ENCODE measurements at regions not wholly inside any gene's neighbourhood (a gene's known extent, or its start where the extent isn't known, plus 50 kb on each side); places are given as distances from the start of the nearest gene placed in this dataset.

DNA sequence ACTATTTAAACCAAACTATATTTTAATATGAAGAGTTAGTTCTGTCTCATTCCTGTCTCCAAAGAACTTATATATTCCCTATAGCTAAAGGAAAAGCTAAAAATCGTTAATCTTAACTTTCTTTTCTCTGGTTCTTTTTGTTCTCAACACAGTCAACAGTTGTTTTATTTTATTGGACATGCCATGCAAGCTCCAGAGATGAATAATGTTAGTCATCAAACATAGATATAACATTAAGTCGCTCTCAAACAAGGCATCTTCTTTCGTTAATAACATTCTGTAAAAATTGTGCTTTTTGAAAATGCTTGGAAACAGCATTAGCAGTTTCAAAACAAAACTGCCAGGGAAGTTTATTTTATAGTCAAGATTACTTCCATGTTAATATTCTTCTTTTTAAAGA, 117.9 kb upstream of the GPM6A start:
- DNase-seq (no peak), ATAC-seq (replicated peaks) (no peak)
- H3K4me1 Mint-ChIP-seq (ENCODE audit: low read depth in 2 of 2): no peaks in the 10 kb centered on the region
- no peaks in the 10 kb centered on the region for H3K9me3 Mint-ChIP-seq
- H3K27ac Mint-ChIP-seq: no peak overlapping the region
- H3K4me3 Mint-ChIP-seq: no peak overlapping the region
- H3K36me3 Mint-ChIP-seq (ENCODE audit: insufficient read depth): no peaks in the 10 kb centered on the region
- H3K27me3 Mint-ChIP-seq: no peaks in the 10 kb centered on the region

DNA sequence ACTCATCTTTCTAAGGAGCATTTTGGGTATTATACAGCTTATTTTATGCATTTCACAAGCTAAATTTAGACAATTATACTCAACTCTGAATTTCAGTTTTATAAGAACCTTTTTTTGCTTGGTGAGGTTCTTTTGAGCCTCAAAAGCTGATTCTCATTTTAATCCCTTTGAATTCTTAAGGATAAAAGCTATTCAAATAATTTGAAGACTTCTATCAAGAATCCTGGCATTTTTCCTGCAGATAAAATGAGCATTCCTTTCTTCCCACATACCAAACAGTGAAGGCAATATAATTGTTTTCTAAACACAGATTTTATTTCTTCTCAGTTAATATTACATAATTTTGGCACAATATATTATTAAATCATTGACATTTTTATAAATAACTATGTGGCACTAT, 118.4 kb upstream of the GPM6A start:
- Mint-ChIP-seq H3K27ac (no peak overlapping the region), H3K4me3 (no peak overlapping the region), H3K4me1 (ENCODE audit: low read depth in 2 of 2) (no peaks in the 10 kb centered on the region), H3K36me3 (ENCODE audit: insufficient read depth) (no peaks in the 10 kb centered on the region), H3K27me3 (no peaks in the 10 kb centered on the region), H3K9me3 (no peaks in the 10 kb centered on the region)
- DNase-seq: no peak
- ATAC-seq (replicated peaks): no peak

DNA sequence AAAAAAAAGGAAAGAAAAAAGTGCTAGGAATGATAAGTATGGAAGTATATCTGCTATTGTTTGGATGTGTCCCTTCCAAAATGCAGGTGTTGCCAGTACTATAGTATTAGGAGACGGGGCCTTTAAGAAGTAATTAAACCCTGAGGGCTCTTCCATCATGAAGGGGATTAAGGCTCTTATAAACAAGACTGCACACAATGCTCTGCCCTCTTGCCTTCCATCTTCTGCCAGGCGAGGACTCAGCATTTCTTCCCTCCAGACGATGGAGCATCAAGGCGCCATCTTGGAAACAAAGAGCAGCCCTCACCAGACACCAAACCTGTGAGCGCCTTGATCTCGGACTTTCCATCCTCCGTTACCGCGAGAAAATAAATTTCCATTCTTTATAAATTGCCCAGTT, 120.1 kb upstream of the GPM6A start:
- Mint-ChIP-seq H3K4me3 (no peak overlapping the region), H3K27me3 (no peaks in the 10 kb centered on the region), H3K27ac (no peak overlapping the region), H3K4me1 (ENCODE audit: low read depth in 2 of 2) (no peaks in the 10 kb centered on the region), H3K36me3 (ENCODE audit: insufficient read depth) (no peaks in the 10 kb centered on the region), H3K9me3 (no peaks in the 10 kb centered on the region)
- no peak for DNase-seq
- no peak for ATAC-seq (replicated peaks)

DNA sequence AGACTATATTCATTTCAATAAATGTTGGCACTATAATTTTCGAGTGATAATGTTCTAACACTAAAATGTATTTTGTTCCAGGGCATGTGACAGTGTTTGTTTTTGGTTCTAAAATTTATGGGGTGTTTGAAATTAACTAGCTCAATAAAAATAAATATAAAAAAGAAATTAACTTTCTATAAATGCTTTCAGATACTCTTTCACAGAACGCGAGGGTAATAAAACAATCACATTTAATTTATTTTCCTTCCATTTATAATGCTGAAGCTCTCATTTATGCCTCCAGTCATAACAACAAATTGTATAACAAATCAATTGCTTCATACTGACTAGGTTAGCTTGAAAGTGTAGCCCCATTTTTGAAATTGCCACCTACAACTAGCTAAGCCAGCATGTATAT, 122.4 kb upstream of the GPM6A start:
- no peak for DNase-seq
- no peak overlapping the region for H3K4me3 Mint-ChIP-seq
- H3K27ac Mint-ChIP-seq: no peak overlapping the region
- no peaks in the 10 kb centered on the region for H3K36me3 Mint-ChIP-seq (ENCODE audit: insufficient read depth)
- H3K9me3 Mint-ChIP-seq: no peaks in the 10 kb centered on the region
- no peak for ATAC-seq (replicated peaks)
- no peaks in the 10 kb centered on the region for H3K4me1 Mint-ChIP-seq (ENCODE audit: low read depth in 2 of 2)
- no peaks in the 10 kb centered on the region for H3K27me3 Mint-ChIP-seq

DNA sequence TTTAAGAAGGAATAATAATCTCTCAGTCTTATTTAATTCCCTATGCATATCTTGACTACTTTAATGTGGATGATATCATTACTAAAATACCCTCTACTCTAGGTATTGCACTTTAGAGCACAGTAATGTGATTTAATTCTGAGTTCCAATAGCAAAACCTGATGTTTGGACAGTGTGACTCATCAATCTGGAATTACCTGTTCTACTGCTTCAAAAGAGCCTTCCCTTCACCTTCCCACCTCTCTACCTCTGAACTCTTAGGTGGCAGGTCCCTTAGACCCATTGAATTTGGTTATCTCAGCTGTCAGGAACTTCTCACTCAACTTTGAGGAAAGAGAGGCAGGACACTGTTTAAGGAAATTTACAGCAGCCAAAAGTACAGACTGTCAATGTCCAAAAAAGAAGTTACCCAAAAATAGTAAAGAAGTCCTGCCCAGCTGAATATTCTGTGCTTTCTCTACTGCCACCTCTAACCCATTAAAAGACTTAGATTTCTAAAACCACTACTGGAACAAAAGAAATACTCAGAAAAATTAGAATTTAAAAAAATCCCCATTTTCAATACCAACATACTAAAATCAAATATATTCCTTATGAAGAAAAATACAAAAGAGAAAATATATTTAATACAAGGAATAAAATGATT, 123.1 kb upstream of the GPM6A start:
- H3K36me3 Mint-ChIP-seq (ENCODE audit: insufficient read depth): no peaks in the 10 kb centered on the region
- H3K9me3 Mint-ChIP-seq: no peaks in the 10 kb centered on the region
- ATAC-seq (replicated peaks) (no peak), DNase-seq (no peak)
- no peak overlapping the region for H3K4me3 Mint-ChIP-seq
- no peaks in the 10 kb centered on the region for H3K27me3 Mint-ChIP-seq
- no peak overlapping the region for H3K27ac Mint-ChIP-seq
- no peaks in the 10 kb centered on the region for H3K4me1 Mint-ChIP-seq (ENCODE audit: low read depth in 2 of 2)

DNA sequence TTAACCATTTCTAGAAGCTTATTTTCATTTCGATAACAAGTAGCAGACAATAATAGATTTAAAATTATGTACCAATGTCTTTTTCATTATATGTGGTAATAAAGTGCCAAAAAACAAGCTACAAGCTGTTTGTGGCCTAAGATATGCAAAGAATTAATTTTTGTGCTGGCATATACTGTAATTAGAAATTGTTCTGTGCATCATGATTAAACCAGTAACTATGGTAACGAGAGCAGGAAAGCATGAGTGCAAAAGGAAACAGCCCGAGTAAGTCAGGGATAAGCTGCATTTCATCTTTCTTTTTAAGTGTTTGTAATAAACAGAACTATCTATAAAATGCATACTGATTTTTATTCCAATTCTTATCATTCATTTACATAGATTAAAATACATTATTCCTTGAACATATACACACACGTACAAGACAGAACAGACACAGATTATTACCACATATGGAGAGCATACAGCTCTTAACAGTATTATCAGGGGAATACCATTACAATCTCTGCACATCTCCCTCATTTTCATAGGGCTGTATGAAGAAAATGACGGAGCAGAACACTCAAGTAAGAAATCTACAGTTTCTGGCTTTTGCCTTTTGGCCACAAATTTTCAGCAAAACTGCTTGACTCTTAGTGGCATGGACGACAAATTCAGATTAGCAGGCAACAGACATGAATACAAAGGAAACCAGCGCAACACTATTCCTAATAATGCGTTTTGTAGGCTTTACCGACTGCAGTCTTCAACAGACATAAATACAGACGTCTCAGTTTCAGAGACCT, 121.3 kb upstream of the WDR17 start:
- Mint-ChIP-seq H3K4me1 (ENCODE audit: low read depth in 2 of 2) (peaks cover 4% of the 10 kb centered on the region in 2 donors), H3K36me3 (ENCODE audit: insufficient read depth) (no peaks in the 10 kb centered on the region), H3K4me3 (no peak overlapping the region), H3K27ac (no peak overlapping the region), H3K27me3 (peaks cover 0 to 5% of the 10 kb centered on the region in 2 donors), H3K9me3 (no peaks in the 10 kb centered on the region)
- ATAC-seq (replicated peaks) (no peak), DNase-seq (no peak)

DNA sequence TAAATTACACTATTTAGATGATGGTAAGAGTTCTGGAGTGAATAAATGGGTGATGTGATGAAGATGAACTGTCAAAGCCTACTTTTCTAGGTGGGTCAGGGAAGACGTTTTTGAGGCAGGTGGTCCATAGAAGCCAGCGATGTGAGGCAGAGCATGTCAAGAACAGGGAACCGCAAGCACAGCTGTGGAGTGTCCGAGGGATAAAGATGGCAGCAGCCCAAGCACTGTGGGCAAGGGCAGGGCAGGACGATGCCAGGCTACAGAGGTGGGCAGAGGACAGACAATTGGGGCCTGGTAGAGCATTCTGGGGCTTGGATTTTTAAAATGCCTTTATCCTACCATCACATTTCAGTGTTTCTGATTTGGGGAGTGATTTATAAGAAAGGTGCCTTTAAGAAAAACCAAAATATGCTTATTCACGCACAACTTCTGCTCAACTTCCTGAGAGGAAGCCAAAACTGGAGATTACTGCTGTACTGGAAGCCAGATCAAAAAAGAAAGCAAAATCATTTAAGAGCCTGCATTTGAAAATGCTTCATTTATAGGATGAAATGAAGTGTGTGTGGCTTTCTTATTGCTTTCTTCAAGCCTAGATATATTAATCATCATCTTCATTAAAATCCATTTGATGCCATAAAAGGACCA, 119.0 kb upstream of the WDR17 start:
- H3K9me3 Mint-ChIP-seq: no peaks in the 10 kb centered on the region
- no peak for ATAC-seq (replicated peaks)
- H3K4me3 Mint-ChIP-seq: peak overlapping the region in 1 of 2 donors; percentile 8
- peaks cover 0 to 5% of the 10 kb centered on the region in 2 donors for H3K27me3 Mint-ChIP-seq
- peaks cover 4% of the 10 kb centered on the region in 2 donors for H3K4me1 Mint-ChIP-seq (ENCODE audit: low read depth in 2 of 2)
- no peaks in the 10 kb centered on the region for H3K36me3 Mint-ChIP-seq (ENCODE audit: insufficient read depth)
- H3K27ac Mint-ChIP-seq: no peak overlapping the region
- no peak for DNase-seq

DNA sequence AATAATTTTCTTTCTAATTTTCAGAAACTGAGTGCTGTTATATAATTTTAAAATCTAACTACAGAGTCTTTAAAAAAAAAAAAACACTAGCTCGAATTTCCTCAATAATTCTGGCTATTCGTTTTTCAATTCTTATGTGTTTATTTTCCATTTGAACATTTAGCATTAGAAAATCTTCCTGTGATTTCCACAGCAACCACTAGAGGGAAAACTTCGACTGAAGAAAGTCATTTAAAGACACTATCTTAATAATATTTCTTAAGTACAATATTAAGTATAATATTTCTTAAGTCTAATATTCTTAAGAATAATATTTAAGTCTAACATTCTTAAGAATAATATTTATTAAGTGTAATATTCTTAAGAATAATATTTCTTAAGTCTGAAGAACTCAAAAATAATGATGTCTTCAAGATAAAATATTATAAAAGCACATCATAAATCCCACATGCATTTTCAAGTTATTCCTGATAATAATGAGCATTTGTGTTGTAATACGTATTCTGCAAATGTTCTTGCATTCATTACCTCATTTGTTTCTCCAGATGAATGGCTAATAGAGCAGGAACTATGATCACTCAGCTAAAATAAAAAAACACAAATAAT, 118.4 kb upstream of the WDR17 start:
- Mint-ChIP-seq H3K27me3 (peaks cover 5% of the 10 kb centered on the region in 2 donors), H3K4me1 (ENCODE audit: low read depth in 2 of 2) (peaks cover 4% of the 10 kb centered on the region in 2 donors), H3K27ac (no peak overlapping the region), H3K9me3 (no peaks in the 10 kb centered on the region), H3K36me3 (ENCODE audit: insufficient read depth) (no peaks in the 10 kb centered on the region), H3K4me3 (no peak overlapping the region)
- ATAC-seq (replicated peaks) (no peak), DNase-seq (no peak)

DNA sequence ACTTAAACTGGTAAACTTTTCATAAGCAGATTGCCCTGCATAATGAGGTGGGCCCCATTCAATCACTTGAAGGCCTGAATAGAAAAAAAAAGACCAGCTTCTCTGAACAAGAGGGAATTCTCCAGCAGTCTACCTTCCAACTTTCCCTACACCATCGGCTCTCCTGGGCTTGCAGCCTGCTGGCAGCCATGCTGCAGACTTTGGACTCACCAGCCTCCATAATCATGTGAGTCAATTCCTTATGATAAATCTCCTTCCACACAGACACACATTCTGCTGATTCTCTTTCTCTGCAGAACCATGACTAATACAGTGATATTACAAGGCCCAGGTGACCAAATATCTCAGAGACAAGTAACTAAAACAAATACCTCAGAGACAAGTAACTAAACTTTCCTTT, 113.8 kb upstream of the WDR17 start:
- Mint-ChIP-seq H3K27me3 (peaks cover 0 to 5% of the 10 kb centered on the region in 2 donors), H3K4me3 (no peak overlapping the region), H3K4me1 (ENCODE audit: low read depth in 2 of 2) (no peaks in the 10 kb centered on the region), H3K36me3 (ENCODE audit: insufficient read depth) (no peaks in the 10 kb centered on the region), H3K9me3 (no peaks in the 10 kb centered on the region), H3K27ac (no peak overlapping the region)
- ATAC-seq (replicated peaks) (no peak), DNase-seq (no peak)

DNA sequence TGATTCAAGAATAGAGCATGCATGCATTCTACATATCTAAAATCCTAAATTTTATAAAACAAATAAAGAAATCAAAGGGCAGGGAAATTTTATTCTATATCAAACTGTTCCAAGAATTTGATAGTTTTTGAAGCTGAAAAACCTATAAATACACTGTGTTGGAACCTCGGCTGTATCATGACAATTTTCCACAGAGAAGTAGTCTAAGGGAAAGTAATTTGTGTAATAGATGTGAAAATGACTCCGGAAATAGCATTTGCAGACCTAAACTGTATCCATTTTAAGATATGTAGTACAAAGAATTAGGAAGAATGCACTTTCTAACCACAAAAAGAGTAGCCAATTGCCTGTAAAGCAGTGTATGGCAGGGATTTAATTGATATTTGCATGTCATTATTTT, 112.5 kb upstream of the WDR17 start:
- H3K27ac Mint-ChIP-seq: no peak overlapping the region
- peaks cover 0 to 5% of the 10 kb centered on the region in 2 donors for H3K27me3 Mint-ChIP-seq
- H3K9me3 Mint-ChIP-seq: no peaks in the 10 kb centered on the region
- no peaks in the 10 kb centered on the region for H3K4me1 Mint-ChIP-seq (ENCODE audit: low read depth in 2 of 2)
- ATAC-seq (replicated peaks): no peak
- H3K36me3 Mint-ChIP-seq (ENCODE audit: insufficient read depth): no peaks in the 10 kb centered on the region
- no peak for DNase-seq
- no peak overlapping the region for H3K4me3 Mint-ChIP-seq

DNA sequence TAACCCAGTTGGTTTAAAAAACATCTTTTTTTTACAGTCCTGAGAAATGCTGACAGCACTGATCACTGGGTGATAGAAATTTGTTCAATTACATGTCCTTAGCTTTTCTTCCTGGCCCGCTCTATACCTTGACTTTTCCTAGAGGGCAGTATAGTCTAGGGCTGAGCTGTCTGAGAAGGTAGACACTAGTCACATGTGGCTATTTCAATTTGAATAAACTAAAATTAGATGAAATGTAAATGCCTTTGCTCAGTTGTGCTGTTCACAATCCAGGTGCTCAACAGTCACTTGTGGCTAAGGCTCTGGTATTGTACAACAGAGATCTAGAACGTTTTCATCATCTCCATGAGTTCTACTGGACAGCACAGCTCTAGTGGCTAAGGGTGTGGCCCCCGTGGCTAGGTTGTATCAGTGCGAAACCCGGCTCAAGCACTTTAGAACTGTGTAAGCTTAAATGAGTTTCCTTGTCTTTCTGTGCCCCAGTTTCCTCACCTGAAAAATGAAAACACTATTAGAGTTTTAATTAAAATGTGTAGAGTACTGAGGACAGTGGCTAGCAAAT, 111.6 kb upstream of the WDR17 start:
- Mint-ChIP-seq H3K36me3 (ENCODE audit: insufficient read depth) (no peaks in the 10 kb centered on the region), H3K4me3 (no peak overlapping the region), H3K27me3 (peaks cover 0 to 8% of the 10 kb centered on the region in 2 donors), H3K9me3 (no peaks in the 10 kb centered on the region), H3K27ac (no peak overlapping the region), H3K4me1 (ENCODE audit: low read depth in 2 of 2) (no peaks in the 10 kb centered on the region)
- DNase-seq: no peak
- ATAC-seq (replicated peaks): no peak

DNA sequence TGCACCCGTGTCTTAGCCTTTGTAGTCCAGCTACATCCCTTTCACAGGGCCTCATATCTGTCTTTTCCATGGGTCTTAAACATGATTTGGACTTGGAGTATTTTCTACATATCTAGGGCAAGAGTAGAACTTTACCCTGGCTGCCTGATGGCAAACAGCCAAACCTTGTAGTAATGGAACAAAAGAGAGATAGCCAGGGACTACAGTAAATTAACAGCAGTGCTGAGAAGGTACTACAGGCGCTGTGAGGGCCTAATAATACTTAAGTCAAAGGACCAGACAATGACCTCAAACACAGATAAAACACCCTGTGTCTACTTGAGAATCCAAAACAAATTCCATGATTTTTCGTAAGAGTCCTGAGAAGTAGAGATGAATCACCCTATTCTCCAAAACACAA, 111.0 kb upstream of the WDR17 start:
- Mint-ChIP-seq H3K36me3 (ENCODE audit: insufficient read depth) (no peaks in the 10 kb centered on the region), H3K9me3 (no peaks in the 10 kb centered on the region), H3K4me3 (no peak overlapping the region), H3K4me1 (ENCODE audit: low read depth in 2 of 2) (no peaks in the 10 kb centered on the region), H3K27me3 (peaks cover 0 to 11% of the 10 kb centered on the region in 2 donors), H3K27ac (no peak overlapping the region)
- ATAC-seq (replicated peaks): no peak
- DNase-seq: no peak

DNA sequence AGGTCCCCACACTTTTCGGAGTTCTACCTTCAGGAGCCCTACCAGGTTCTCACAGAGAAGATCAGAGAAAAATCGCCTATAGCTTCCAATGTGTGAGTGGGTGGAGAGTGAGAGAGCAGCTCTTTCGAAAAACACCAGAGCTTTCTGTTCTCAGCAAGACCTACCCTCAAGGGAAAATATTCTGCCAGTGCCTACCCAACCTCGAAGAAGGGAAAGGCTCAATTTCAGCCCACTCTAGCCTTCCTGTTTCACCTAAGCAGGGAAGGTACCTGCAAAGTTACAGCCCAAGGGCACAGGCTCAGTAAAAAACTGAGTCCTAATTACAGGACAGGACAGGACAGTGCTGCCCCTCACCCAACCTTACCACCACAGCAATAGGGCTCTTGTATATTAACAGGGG, 104.0 kb upstream of the WDR17 start:
- H3K9me3 Mint-ChIP-seq: no peaks in the 10 kb centered on the region
- ATAC-seq (replicated peaks) (no peak), DNase-seq (no peak)
- H3K4me1 Mint-ChIP-seq (ENCODE audit: low read depth in 2 of 2): no peaks in the 10 kb centered on the region
- peaks cover 0 to 5% of the 10 kb centered on the region in 2 donors for H3K27me3 Mint-ChIP-seq
- no peak overlapping the region for H3K4me3 Mint-ChIP-seq
- no peaks in the 10 kb centered on the region for H3K36me3 Mint-ChIP-seq (ENCODE audit: insufficient read depth)
- no peak overlapping the region for H3K27ac Mint-ChIP-seq

Measured in effector memory CD8-positive, alpha-beta T cell (primary cell).